Cerebellar nuclear complex (tissue), 1 donor: ENCODE measurements at regions not wholly inside any gene's neighbourhood (a gene's known extent, or its start where the extent isn't known, plus 50 kb on each side); places are given as distances from the start of the nearest gene placed in this dataset.
"Not testable (repeated sequence)": the region's sequence is repeated elsewhere in the genome, so short reads cannot be mapped to it uniquely, and the experiment has no call there.

Experiments
- DNase-seq, 2 experiments: peaks; one replicate each; lab custom pipeline; 2025; lab: John Stamatoyannopoulos, UW

DNA sequence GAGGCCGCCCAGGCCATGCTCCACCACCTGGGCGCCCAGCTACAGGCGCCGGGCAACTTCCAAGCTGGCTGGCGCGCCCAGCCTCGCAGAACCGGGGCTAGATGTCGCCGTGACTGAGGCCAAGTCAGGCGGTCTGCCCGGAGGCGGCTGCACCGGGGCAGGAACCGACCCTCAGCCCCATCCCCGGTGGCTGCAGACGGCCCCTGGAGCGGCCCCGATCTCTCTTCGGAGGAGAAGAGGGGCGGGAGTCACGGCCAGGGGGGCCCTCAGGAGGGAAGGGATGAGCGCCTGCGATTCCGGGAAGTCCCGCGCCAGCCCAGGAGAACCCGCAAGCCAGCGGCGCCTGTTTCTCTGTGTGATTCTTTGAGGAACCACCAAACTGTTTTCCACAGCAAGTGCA is 671.3 kb upstream of the DEFB115 start:
- not testable (repeated sequence) for DNase-seq

DNA sequence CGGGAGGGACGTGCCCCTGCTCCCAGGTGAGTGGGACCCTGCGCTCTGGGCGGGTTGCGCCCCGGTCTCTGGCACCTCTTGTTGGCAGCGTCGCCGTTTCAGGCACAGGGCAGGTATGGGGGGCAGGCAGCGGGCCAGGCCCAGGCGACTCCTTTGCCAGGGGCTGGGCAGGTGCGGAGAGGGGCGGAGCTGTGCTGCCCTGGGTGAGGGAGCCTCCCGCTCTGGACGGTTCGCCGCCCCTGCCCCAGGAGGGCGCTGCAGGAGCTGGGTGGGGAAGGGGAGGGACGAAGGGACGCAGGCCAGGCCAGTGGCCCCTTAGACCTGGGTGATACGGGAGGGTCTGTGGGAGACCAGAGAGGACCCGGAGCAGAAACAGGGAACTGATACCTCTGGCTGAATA is 663.9 kb upstream of the DEFB115 start:
- DNase-seq = no peak

GRCh38 chr20:30594112-30594511 is 663.4 kb upstream of the DEFB115 start:
- DNase-seq = no peak

DNA sequence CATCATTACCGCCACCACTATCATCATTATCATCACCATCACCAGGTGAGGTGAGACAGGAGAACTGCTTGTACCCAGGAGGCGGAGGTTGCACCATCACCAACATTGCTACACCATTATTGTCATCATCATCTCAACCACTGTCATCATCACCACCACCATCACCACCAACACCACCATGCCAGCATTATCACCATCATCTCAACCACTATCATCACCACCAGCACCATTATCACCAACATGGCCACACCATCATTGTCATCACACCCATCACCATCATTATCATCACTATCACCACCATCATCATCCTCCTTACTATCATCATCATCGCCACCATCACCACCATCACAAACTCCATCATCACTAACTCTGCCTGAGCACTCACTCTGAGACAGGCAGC is 661.8 kb upstream of the DEFB115 start:
- DNase-seq = no peak

GRCh38 chr20:30597429-30597828 is 660.0 kb upstream of the DEFB115 start:
- DNase-seq = not testable (repeated sequence)

- no peak for DNase-seq
Observed at GRCh38 chr20:30598460-30599230, 658.8 kb upstream of the DEFB115 start.

DNA sequence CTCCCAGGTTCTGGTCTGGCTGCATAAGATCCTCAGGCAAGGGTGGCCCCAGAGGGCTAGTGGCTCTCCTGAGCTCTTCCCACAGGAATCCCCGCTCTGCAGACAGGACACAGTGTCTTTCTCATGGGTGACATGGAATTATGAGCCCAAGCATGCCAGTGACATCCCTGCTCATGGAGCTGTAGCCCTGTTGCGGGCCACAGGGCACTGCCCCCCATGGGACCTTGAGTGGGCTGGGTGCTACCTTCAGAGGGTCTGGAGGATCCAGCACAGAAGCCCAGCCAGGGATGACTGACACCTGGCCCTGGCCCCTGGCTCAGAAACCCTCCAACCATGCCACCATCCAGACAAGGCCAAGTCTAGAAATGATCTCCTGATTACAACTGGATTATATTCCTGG is 657.5 kb upstream of the DEFB115 start:
- DNase-seq = no peak

DNA sequence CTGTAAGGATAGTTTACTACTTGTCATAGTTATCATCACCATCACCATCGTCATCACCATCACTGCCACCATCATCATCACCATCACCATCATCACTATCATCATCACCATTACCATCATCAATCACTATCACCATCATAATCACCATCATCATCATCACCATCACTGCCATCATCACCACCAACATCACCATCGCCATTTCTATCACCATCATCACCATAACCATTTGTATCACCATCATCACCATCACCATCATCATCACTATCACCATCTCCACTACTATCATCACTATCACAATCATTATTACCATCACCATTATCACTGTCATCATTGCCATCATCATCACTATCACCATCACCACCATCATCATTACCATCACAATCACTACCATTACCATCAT is 655.5 kb upstream of the DEFB115 start:
- DNase-seq = no peak

GRCh38 chr20:30602424-30602823 is 655.0 kb upstream of the DEFB115 start:
- DNase-seq = no peak

- DNase-seq = no peak
Observed at GRCh38 chr20:30606990-30607389, 650.5 kb upstream of the DEFB115 start.

DNA sequence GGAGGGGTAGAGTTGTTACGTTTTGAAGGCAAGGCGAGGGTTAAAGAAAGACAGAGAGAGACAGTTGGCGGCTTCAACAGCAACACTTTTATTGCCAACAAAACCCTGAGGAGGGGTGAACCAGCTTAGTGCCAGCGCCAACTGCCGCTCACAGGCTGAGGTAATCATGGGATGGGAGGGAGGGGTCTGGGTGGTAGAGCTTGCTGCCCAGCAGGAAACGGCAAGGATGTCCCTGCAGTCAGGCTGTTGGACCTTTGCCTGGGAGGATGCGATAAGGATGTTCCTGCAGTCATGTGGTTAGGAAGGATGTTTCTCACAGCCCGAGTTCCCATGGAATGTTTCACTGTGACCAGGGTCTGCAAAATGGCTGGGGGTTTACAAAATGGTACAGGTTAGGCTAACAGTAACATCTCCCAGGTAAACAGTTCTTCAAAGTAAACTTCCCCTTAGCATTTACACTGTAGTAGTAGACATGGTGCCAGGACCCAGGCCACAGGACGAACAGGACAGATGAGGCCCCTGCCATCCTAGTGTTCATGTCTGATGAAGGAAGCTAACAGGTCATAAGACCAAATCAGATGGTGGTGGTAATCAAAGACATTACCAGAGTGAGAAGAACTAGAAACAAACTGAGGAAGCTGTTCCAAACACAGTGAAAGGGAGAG is 647.3 kb upstream of the DEFB115 start:
- DNase-seq = no peak

GRCh38 chr20:30610751-30611150 is 646.7 kb upstream of the DEFB115 start:
- no peak for DNase-seq

GRCh38 chr20:30611239-30611984 is 646.1 kb upstream of the DEFB115 start:
- DNase-seq = no peak

DNA sequence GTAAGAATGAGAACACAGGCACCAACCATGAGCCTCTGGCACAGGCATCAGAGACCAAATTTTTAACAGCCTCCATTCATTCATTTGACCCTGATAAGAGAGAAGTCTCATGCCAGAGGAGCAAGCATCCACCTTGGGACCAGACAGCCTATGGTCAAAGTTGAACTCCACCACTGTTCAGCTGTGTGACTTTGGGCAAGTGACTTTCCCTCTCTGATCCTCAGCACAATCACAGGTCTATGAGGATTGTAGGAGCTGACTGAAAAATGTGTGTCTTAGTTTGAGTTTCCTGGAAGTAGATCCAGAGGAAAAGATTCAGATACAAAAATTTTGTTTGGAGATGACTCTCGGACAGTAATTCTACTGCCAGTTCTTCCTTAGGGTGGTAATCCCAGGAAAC is 645.1 kb upstream of the DEFB115 start:
- DNase-seq = no peak

DNA sequence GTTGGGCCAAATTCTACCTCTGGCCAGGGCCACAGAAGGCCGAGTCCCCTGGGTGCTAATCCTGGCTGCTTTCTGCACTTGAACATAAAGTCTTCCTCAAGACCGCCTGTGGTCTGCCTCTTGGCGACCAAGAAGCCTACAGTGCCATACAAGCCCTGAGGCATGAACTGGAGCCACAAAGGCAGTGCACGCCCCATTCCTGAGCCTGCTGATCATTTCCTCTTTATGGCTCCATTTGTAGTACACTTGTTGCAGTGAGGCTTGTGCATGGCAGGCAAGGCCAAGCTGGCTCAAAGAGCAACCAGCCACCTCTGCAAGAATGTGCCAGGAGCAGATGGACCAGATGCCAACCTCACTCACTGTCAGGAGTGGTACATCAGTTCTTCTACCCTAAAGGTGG is 636.1 kb upstream of the DEFB115 start:
- DNase-seq = not testable (repeated sequence)

GRCh38 chr20:30624310-30624709 is 633.2 kb upstream of the DEFB115 start:
- DNase-seq = not testable (repeated sequence)

- not testable (repeated sequence) for DNase-seq
Observed at GRCh38 chr20:30629376-30629775, 628.1 kb upstream of the DEFB115 start.

GRCh38 chr20:30630761-30631160 is 626.7 kb upstream of the DEFB115 start:
- DNase-seq = no peak

DNA sequence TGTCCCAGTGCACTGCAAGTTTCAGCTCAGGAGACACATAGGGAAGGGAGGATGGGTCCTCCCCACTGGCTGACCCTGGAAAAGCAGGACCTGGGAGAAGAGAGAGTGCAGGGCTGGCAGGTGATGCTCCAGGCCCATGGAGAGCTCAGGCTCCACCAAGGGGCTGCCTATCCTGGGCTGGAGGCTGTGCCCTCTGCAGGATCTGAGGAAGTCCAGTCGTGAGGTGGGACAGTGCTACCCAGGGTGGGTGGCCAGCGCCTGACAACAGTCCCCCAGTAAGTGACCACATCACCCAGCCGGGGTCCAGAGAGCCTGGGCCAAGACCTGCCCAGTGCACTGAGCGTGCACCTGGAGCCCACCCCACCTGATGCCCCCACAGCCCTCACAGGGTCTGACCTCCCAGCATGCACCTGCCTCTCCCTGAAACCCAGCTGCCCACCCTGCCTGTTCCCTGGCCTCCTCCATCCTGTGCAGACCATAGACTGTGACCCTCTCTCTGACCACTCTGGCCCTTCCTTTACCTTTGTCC is 626.1 kb upstream of the DEFB115 start:
- DNase-seq = not testable (repeated sequence)

DNA sequence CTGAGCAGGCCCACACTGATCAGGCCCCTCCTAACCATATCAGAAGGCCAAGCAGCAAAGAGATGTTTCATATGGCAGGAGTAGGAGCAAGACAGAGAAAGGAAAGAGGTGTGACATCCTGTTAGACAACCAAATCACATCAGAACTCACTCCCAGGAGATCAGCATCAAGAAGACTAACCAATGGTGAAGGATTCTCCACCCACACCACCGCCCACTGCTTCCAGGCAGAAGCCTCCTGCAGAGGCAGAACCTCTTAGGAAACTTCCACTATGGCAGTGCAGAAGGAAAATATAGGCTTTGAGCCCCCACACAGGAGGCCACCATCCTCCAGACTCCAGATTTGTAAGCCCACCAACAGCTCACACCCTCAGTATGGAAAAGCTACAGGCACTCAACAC is 624.7 kb upstream of the DEFB115 start:
- DNase-seq = not testable (repeated sequence)

DNA sequence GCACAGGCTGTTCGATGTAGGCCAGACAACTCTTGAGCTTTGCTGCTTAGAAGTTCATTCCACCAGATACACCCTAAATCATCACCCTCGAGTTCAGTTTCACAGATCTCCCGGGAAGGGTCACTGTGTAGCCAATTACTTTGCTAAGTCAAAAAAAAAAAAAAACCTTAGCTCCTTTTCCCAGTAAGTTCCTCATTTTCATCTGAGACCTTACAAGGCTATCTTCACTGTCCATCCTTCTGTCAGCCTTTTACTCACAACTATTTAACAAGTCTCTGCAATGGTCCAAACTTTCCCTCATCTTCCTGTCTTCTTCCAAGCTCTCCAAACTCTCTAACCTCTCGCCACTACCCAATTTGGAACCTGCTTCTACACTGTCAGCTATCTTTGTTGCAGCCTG is 615.9 kb upstream of the DEFB115 start:
- DNase-seq = not testable (repeated sequence)

DNA sequence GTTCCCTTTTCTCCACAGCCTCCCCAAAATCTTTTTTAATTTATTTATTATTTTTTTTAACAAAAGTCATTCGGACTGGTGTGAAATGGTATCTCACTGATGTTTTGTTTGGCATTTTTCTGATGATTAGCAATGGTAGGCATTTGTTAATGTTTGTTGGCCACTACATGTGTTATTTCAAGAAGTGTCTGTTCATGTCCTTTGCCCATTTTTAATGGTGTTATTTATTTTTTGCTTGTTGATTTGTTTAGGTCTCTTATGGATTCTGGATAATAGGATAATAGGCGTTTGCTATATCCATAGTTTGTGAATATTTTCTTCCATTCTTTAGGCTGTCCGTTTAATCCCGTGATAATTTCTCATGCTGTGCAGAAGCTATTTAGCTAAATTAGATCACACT is 596.5 kb upstream of the DEFB115 start:
- not testable (repeated sequence) for DNase-seq

DNA sequence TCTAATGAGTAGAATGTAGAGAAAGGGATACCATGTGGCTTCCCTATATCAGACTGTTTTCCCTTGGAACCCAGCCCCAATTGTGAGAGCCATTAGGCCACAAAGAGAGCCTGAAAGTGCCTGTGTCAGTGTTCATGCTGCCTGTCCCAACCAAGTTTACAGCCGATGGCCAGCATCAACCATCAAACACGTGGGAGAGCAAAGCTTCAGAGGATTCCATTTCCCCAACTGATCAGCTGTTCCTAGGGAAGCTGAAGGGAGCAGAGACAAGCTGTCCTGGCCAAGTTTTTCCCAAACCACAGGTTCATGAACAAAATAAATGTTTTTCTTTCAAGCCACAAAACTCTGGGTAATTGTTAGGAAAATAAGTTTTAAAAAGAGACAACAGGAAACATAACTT is 589.0 kb upstream of the DEFB115 start:
- DNase-seq = not testable (repeated sequence)
